ENCODE measurements at regions not wholly inside any gene's neighbourhood (a gene's known extent, or its start where the extent isn't known, plus 50 kb on each side); places are given as distances from the start of the nearest gene placed in this dataset.

GRCh38 chr5:125190232-125191087 lies 444.0 kb upstream of the ZNF608 start:
- DNase-seq = no peak

GRCh38 chr5:125194883-125195282 lies 448.4 kb upstream of the ZNF608 start:
- no peak for DNase-seq

GRCh38 chr5:125196481-125197111 lies 450.2 kb upstream of the ZNF608 start:
- no peak for DNase-seq

- DNase-seq = no peak
These were observed 450.9 kb upstream of the ZNF608 start for GRCh38 chr5:125197321-125197720.

GRCh38 chr5:125198270-125198974 lies 452.0 kb upstream of the ZNF608 start:
- DNase-seq = no peak

- no peak for DNase-seq
These were observed 452.9 kb upstream of the ZNF608 start for GRCh38 chr5:125199373-125199772.

- DNase-seq = no peak
These were observed 453.8 kb upstream of the ZNF608 start for GRCh38 chr5:125199968-125200865.

- DNase-seq = no peak
These were observed 454.5 kb upstream of the ZNF608 start for GRCh38 chr5:125200866-125201373.

GRCh38 chr5:125201446-125202052 lies 455.1 kb upstream of the ZNF608 start:
- DNase-seq = no peak

- DNase-seq = no peak
These were observed 455.9 kb upstream of the ZNF608 start for GRCh38 chr5:125202353-125202752.

- DNase-seq = no peak
These were observed 456.5 kb upstream of the ZNF608 start for GRCh38 chr5:125202871-125203438.

GRCh38 chr5:125203912-125204311 lies 457.5 kb upstream of the ZNF608 start:
- DNase-seq = no peak

- DNase-seq = no peak
These were observed 459.3 kb upstream of the ZNF608 start for GRCh38 chr5:125205601-125206225.

GRCh38 chr5:125207856-125208255 lies 461.4 kb upstream of the ZNF608 start:
- DNase-seq = no peak

- DNase-seq = no peak
These were observed 463.2 kb upstream of the ZNF608 start for GRCh38 chr5:125209650-125210049.

- DNase-seq = no peak
These were observed 464.0 kb upstream of the ZNF608 start for GRCh38 chr5:125210242-125210947.

GRCh38 chr5:125214080-125214479 lies 467.6 kb upstream of the ZNF608 start:
- DNase-seq = no peak

GRCh38 chr5:125215593-125215992 lies 469.2 kb upstream of the ZNF608 start:
- DNase-seq = no peak

GRCh38 chr5:125219710-125220109 lies 473.3 kb upstream of the ZNF608 start:
- no peak for DNase-seq

- DNase-seq = no peak
These were observed 473.8 kb upstream of the ZNF608 start for GRCh38 chr5:125220284-125220683.
